Esophagus squamous epithelium (tissue), 4 donors: ENCODE measurements at regions not wholly inside any gene's neighbourhood (a gene's known extent, or its start where the extent isn't known, plus 50 kb on each side); places are given as distances from the start of the nearest gene placed in this dataset.

Source experiments
- POLR2A ChIP-seq, 4 donors: fragments of 450-650 bp; IDR thresholded peaks; one replicate each; pipeline ENCODE4 v1.6.1; 2017; ENCODE audit warnings: antibody characterized with exemption in 4 of 4, mild to moderate bottlenecking in 4 of 4, moderate library complexity in 3 of 4
- TF ChIP-seq, protein P1 (sequence below), 6 experiments: fragments of 450-650 bp in 4 of 6; fragments of 200-600 bp in 2 of 6; sonication (generic) in 2 of 6; IDR thresholded peaks; one replicate each; pipeline ENCODE4 v1.5.1; 2016 to 2019; ENCODE audit warnings: antibody characterized with exemption in 6 of 6, mild to moderate bottlenecking in 4 of 6, moderate library complexity in 4 of 6

DNA sequence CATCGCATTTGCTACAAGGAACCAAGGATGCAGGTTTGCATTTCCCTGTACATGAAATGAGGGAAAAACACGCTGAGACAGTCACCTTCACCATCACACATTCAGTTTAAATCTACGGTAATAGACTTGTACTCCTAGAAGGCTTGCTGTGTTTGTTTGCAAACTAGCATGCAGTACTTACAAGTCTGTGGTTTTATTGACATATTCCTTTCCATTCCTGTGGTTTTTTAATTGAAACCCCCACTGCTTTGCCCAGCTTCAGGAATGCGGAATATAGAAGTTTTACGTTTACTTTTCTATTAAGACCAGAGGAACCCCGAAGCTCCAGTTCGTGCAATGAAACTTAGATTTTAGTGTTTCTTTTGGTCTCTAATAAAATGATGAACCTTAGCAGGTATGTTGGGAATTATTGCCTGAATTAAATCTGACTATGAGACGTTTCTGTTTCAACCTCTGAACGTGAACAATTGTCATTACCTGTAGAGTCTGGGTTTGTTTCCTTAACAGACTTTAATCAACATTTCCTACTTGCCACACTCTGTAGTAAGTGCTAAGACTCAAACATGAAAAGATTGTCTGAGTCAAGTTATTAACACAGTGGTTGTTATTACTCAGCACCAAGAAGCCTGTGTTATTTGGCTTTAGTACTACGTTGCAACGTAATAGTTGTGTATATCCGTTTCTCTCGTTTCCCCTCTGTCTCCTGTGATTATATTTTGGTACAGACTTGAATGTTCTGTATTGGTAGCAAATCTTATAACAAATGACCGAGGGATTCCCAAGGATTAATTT is 793.3 kb upstream of the GOT2 start:
- no peak for TF ChIP-seq POLR2A (IDR thresholded peaks at IDR 0.05)
- TF ChIP-seq, protein P1, sequence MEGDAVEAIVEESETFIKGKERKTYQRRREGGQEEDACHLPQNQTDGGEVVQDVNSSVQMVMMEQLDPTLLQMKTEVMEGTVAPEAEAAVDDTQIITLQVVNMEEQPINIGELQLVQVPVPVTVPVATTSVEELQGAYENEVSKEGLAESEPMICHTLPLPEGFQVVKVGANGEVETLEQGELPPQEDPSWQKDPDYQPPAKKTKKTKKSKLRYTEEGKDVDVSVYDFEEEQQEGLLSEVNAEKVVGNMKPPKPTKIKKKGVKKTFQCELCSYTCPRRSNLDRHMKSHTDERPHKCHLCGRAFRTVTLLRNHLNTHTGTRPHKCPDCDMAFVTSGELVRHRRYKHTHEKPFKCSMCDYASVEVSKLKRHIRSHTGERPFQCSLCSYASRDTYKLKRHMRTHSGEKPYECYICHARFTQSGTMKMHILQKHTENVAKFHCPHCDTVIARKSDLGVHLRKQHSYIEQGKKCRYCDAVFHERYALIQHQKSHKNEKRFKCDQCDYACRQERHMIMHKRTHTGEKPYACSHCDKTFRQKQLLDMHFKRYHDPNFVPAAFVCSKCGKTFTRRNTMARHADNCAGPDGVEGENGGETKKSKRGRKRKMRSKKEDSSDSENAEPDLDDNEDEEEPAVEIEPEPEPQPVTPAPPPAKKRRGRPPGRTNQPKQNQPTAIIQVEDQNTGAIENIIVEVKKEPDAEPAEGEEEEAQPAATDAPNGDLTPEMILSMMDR (IDR thresholded peaks at IDR 0.05) = no peak
